ENCODE measurements at regions not wholly inside any gene's neighbourhood (a gene's known extent, or its start where the extent isn't known, plus 50 kb on each side); places are given as distances from the start of the nearest gene placed in this dataset.

DNA sequence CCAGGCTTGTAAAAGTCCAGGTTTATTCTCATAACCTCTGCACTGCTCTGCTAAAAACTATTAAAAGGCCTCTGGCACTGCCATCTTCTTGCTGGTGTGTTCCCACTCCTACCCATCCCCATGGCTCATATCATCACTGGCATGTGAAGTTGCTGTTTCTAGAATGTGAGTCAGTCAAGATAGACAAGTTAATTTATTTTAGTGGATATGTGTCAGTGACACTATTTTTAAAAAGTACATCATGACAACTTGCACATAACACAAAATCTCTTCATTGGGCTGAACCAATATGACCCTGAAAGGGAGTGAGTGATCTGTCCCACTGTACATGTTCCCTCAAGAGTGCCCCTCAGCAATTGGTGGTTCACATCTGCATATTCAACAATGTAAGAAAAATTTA is 299.7 kb downstream of the NFIB start:
- no peak overlapping the region for H3K27ac ChIP-seq (ENCODE audit: insufficient read length, low read depth, low read length)
- TF ChIP-seq, protein P1, sequence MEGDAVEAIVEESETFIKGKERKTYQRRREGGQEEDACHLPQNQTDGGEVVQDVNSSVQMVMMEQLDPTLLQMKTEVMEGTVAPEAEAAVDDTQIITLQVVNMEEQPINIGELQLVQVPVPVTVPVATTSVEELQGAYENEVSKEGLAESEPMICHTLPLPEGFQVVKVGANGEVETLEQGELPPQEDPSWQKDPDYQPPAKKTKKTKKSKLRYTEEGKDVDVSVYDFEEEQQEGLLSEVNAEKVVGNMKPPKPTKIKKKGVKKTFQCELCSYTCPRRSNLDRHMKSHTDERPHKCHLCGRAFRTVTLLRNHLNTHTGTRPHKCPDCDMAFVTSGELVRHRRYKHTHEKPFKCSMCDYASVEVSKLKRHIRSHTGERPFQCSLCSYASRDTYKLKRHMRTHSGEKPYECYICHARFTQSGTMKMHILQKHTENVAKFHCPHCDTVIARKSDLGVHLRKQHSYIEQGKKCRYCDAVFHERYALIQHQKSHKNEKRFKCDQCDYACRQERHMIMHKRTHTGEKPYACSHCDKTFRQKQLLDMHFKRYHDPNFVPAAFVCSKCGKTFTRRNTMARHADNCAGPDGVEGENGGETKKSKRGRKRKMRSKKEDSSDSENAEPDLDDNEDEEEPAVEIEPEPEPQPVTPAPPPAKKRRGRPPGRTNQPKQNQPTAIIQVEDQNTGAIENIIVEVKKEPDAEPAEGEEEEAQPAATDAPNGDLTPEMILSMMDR (conservative IDR thresholded peaks at IDR 0.05): no peak
- no peak overlapping the region for H3K4me3 Mint-ChIP-seq
- no peak overlapping the region for H2AFZ ChIP-seq (ENCODE audit: low read length)
- no peak overlapping the region for H4K5ac ChIP-seq (ENCODE audit: insufficient read length, low read depth, low read length)
- H3T11ph ChIP-seq (ENCODE audit: low read length): no peak overlapping the region
- H3K14ac ChIP-seq (ENCODE audit: insufficient read depth, low read length): no peak overlapping the region
- no peak overlapping the region for H2BK15ac ChIP-seq (ENCODE audit: low read depth, low read length)
- H2AK5ac ChIP-seq (ENCODE audit: insufficient read length, low read length): no peak overlapping the region
- no peaks in the 10 kb centered on the region for H3K4me1 ChIP-seq (ENCODE audit: insufficient read depth, low read length)
- no peaks in the 10 kb centered on the region; a peak in 1 of 5 replicates for H3K9me3 Mint-ChIP-seq
- no peaks in the 10 kb centered on the region for H3K23me2 ChIP-seq (ENCODE audit: insufficient read length, low read depth, low read length, poor library complexity, severe bottlenecking)
- H3K27me3 ChIP-seq (ENCODE audit: insufficient read depth, low read length): no peaks in the 10 kb centered on the region
- H3K27ac Mint-ChIP-seq: no peak overlapping the region
- no peaks in the 10 kb centered on the region for H3K79me2 ChIP-seq (ENCODE audit: insufficient read depth, low read length)
- DNase-seq: no peak
- H3K56ac ChIP-seq (ENCODE audit: insufficient read length, low read depth, low read length): no peak overlapping the region
- H4K91ac ChIP-seq (ENCODE audit: insufficient read length, low read depth, low read length): no peak overlapping the region
- no peak overlapping the region for H2BK120ac ChIP-seq (ENCODE audit: low read depth, low read length, poor library complexity, severe bottlenecking)
- no peak overlapping the region for H2BK5ac ChIP-seq (ENCODE audit: insufficient read length, low read length)
- H3K23ac ChIP-seq (ENCODE audit: insufficient read length, low read depth, low read length): no peak overlapping the region
- H3K4me1 Mint-ChIP-seq: no peaks in the 10 kb centered on the region
- H4K8ac ChIP-seq (replicated peaks; ENCODE audit: insufficient read length, low read depth, low read length): no peak overlapping the region
- H3K4me2 ChIP-seq (ENCODE audit: insufficient read depth, insufficient read length, low read length): no peak overlapping the region
- H3K9me3 ChIP-seq (ENCODE audit: control insufficient read depth, low read depth, low read length): no peaks in the 10 kb centered on the region
- no peaks in the 10 kb centered on the region for H3K36me3 Mint-ChIP-seq (ENCODE audit: insufficient read depth in 1 of 3, low read depth in 3 of 3)
- no peak overlapping the region for H3K9ac ChIP-seq (ENCODE audit: extremely low read depth, insufficient read length, low read length)
- H3K18ac ChIP-seq (ENCODE audit: insufficient read length, low read depth, low read length): no peak overlapping the region
- H3K4ac ChIP-seq (ENCODE audit: low read depth, low read length): no peak overlapping the region
- H2BK12ac ChIP-seq (ENCODE audit: insufficient read length, low read depth, low read length): no peak overlapping the region
- no peaks in the 10 kb centered on the region for H4K20me1 ChIP-seq (ENCODE audit: control insufficient read depth, insufficient read depth, insufficient read length)
- H3K27me3 Mint-ChIP-seq (ENCODE audit: low read depth): no peaks in the 10 kb centered on the region; the same call in 1 of the 2 replicates
- H2BK20ac ChIP-seq (ENCODE audit: low read depth, low read length, poor library complexity, severe bottlenecking): no peak overlapping the region
- no peaks in the 10 kb centered on the region for H3K79me1 ChIP-seq (ENCODE audit: insufficient read depth, low read depth, low read length, poor library complexity, severe bottlenecking)
